ENCODE measurements at regions not wholly inside any gene's neighbourhood (a gene's known extent, or its start where the extent isn't known, plus 50 kb on each side); places are given as distances from the start of the nearest gene placed in this dataset.

DNA sequence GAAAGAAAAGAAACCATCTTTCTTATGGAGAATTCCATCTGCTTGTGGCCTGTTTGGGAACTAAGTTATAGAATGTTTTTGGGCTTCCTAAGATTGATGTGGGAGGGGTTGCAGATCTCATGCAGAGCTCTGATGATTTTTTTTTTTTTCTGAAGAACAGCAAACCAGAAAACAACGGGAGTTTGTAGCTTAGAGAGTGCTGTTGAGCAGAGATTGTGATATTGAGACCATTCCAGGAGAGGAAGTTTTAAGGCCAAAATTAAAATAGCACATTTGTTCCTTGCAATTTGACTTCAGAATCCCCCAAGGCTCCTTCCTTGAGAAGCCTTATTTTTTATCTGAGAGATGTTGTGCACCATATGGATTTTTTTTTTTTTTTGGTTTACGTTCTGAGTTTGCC lies 159.5 kb upstream of the NRP1 start:
- DNase-seq, result no peak
- 60% methylated on average over 1 of the region's 2 CpGs for WGBS (ENCODE audit: insufficient coverage, low coverage, low lambda C conversion rate, missing lambda C conversion rate)

DNA sequence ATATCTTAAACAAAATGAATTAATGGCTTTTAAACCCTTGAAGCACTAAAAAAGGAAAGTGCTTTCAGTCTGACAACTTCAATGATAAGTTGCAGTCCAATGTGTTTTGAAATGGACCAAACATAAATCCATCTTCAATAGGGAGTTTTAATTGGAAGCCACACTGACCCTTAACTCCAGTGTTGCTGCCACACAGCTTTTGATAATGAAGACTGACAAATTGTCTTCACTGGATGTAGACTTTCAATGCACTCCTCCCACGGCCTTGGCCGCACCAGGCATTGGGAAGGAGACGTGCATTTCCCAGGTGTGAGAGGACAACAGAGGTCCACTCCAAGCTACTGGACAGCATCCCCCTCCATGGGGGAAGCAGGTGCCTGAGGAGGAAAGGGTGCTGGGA lies 159.0 kb upstream of the NRP1 start:
- 90% methylated on average over 3 of the region's 3 CpGs for WGBS (ENCODE audit: insufficient coverage, low coverage, low lambda C conversion rate, missing lambda C conversion rate)
- DNase-seq (no peak), ATAC-seq (no peak)
- Histone ChIP-seq H3K4me1 (no peaks in the 10 kb centered on the region), H3K9me3 (no peaks in the 10 kb centered on the region), H3K27me3 (no peaks in the 10 kb centered on the region), H3K36me3 (no peaks in the 10 kb centered on the region), H3K27ac (no peak overlapping the region), H3K4me3 (no peak overlapping the region)
- TF ChIP-seq CTCF (IDR thresholded peaks at IDR 0.05), result no peak
- TF ChIP-seq POLR2A (IDR thresholded peaks at IDR 0.05), result no peak
- intact Hi-C loops (cut with DNase I), result no loop called here

More for the DNA sequence above, 159.5 kb upstream of the NRP1 start:
- H3K4me3 ChIP-seq, result no peak overlapping the region
- ATAC-seq, result no peak
- no peak for TF ChIP-seq CTCF (IDR thresholded peaks at IDR 0.05)
- TF ChIP-seq POLR2A (IDR thresholded peaks at IDR 0.05), result no peak
- no peaks in the 10 kb centered on the region for H3K36me3 ChIP-seq
- H3K4me1 ChIP-seq, result no peaks in the 10 kb centered on the region
- no peaks in the 10 kb centered on the region for H3K9me3 ChIP-seq
- intact Hi-C loops (cut with DNase I), result no loop called here
- no peak overlapping the region for H3K27ac ChIP-seq
- H3K27me3 ChIP-seq, result no peaks in the 10 kb centered on the region

GRCh38 chr10:33492701-33493345 lies 158.4 kb upstream of the NRP1 start:
- intact Hi-C loops (cut with DNase I), result no loop called here
- H3K9me3 ChIP-seq, result no peaks in the 10 kb centered on the region
- no peaks in the 10 kb centered on the region for H3K27me3 ChIP-seq
- no peaks in the 10 kb centered on the region for H3K4me1 ChIP-seq
- no peak for TF ChIP-seq POLR2A (IDR thresholded peaks at IDR 0.05)
- no peak for TF ChIP-seq CTCF (IDR thresholded peaks at IDR 0.05)
- ATAC-seq, result no peak
- no peak overlapping the region for H3K27ac ChIP-seq
- 80% methylated on average over 4 of the region's 4 CpGs for WGBS (ENCODE audit: insufficient coverage, low coverage, low lambda C conversion rate, missing lambda C conversion rate)
- no peaks in the 10 kb centered on the region for H3K36me3 ChIP-seq
- H3K4me3 ChIP-seq, result no peak overlapping the region
- DNase-seq, result no peak

GRCh38 chr10:33489501-33490176 lies 155.2 kb upstream of the NRP1 start:
- TF ChIP-seq POLR2A (IDR thresholded peaks at IDR 0.05), result no peak
- TF ChIP-seq CTCF (IDR thresholded peaks at IDR 0.05), result no peak
- WGBS (ENCODE audit: insufficient coverage, low coverage, low lambda C conversion rate, missing lambda C conversion rate), result 64% methylated on average over 6 of the region's 6 CpGs
- H3K9me3 ChIP-seq, result no peaks in the 10 kb centered on the region
- H3K27me3 ChIP-seq, result no peaks in the 10 kb centered on the region
- no peak for DNase-seq
- ATAC-seq, result no peak
- H3K4me3 ChIP-seq, result no peak overlapping the region
- no peaks in the 10 kb centered on the region for H3K4me1 ChIP-seq
- no peak overlapping the region for H3K27ac ChIP-seq
- intact Hi-C loops (cut with DNase I), result no loop called here
- no peaks in the 10 kb centered on the region for H3K36me3 ChIP-seq

Data from right lobe of liver (tissue), 6 donors.